Activated CD8-positive, alpha-beta T cell treated with anti-CD3 and anti-CD28 coated beads for 36 hours (primary cell): ENCODE measurements at regions not wholly inside any gene's neighbourhood (a gene's known extent, or its start where the extent isn't known, plus 50 kb on each side); places are given as distances from the start of the nearest gene placed in this dataset.

Source experiments
- ATAC-seq: fragments of 200-7000 bp; cut with Tn5 transposase; one replicate; pipeline ENCODE4 v1.10.0; 2021; ENCODE audit warnings: mild to moderate bottlenecking, moderate library complexity
- CTCF ChIA-PET: fragments of 350-600 bp; sonication (Branson Sonifier 250); formaldehyde crosslinking; loops from one replicate; lab custom pipeline; 2021; ENCODE audit warnings: antibody characterized with exemption; lab: Charles Lee
- POLR2A ChIA-PET: fragments of 350-600 bp; sonication (Branson Sonifier 250); formaldehyde crosslinking; loops from one replicate; lab custom pipeline; 2021; ENCODE audit warnings: antibody characterized with exemption; lab: Charles Lee
- DNase-seq: peaks from one replicate; pipeline ENCODE4 v3.0.0-alpha.2; 2020
- H3K27ac Mint-ChIP-seq: one replicate; pipeline ENCODE4 v1.8.0; 2021; ENCODE audit warnings: mild to moderate bottlenecking, mixed read lengths
- H3K27me3 Mint-ChIP-seq: one replicate; pipeline ENCODE4 v1.8.0; 2021; ENCODE audit warnings: mixed read lengths
- H3K36me3 Mint-ChIP-seq: one replicate; pipeline ENCODE4 v1.8.0; 2021; ENCODE audit warnings: low read depth, mixed read lengths
- H3K4me1 Mint-ChIP-seq: one replicate; pipeline ENCODE4 v1.8.0; 2021; ENCODE audit warnings: low read depth, mixed read lengths
- H3K4me3 Mint-ChIP-seq: one replicate; pipeline ENCODE4 v1.8.0; 2021; ENCODE audit warnings: mild to moderate bottlenecking, moderate library complexity, mixed read lengths
- H3K9me3 Mint-ChIP-seq: one replicate; pipeline ENCODE4 v1.8.0; 2021; ENCODE audit warnings: mixed read lengths
- intact Hi-C: fragments of 100-400 bp; cut with micrococcal nuclease; formaldehyde crosslinking; loops from one replicate; pipeline ENCODE4 v1.10.0; 2022
- TF ChIP-seq, protein P1 (sequence below): fragments of 200-600 bp; IDR thresholded peaks from one replicate; pipeline ENCODE4 v1.8.0; 2022; ENCODE audit warnings: antibody characterized with exemption, mild to moderate bottlenecking

DNA sequence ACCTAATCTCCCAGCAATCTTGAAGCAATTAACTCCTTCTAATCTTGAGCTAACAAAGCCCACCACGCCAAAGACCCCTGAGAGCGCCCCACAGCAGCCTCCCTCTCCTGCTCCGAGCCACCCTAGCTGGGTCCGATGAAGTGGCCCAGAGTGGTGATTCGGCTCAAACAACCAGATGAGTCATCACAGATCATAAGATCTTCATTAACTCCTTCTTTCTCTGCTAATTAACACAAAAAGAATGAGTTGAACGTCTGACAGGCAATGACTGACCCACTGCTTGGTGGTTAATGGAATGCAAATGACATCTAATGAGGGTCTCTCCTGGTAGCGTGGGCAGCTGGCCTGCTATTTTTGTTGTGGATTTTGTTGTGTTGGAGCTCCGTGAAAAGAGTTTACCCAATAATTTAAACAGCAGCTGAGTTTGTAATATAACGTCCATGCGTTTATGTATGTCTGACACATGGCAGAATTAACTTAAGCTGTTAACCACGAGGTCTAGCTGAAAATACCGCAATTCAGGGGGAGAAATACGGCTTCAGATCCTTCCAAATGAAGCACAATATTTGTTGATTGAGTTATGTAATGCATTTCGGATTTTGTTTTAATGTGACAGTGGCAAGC, 161.4 kb downstream of the RAB11FIP2 start:
- H3K4me1 Mint-ChIP-seq = no peaks in the 10 kb centered on the region
- peaks cover 7% of the 10 kb centered on the region for H3K27me3 Mint-ChIP-seq
- no peak for DNase-seq
- intact Hi-C loops = no loop called here
- no peak overlapping the region for H3K27ac Mint-ChIP-seq
- ChIA-PET POLR2A (no interaction called here), CTCF (no interaction called here)
- no peaks in the 10 kb centered on the region for H3K36me3 Mint-ChIP-seq
- TF ChIP-seq, protein P1, sequence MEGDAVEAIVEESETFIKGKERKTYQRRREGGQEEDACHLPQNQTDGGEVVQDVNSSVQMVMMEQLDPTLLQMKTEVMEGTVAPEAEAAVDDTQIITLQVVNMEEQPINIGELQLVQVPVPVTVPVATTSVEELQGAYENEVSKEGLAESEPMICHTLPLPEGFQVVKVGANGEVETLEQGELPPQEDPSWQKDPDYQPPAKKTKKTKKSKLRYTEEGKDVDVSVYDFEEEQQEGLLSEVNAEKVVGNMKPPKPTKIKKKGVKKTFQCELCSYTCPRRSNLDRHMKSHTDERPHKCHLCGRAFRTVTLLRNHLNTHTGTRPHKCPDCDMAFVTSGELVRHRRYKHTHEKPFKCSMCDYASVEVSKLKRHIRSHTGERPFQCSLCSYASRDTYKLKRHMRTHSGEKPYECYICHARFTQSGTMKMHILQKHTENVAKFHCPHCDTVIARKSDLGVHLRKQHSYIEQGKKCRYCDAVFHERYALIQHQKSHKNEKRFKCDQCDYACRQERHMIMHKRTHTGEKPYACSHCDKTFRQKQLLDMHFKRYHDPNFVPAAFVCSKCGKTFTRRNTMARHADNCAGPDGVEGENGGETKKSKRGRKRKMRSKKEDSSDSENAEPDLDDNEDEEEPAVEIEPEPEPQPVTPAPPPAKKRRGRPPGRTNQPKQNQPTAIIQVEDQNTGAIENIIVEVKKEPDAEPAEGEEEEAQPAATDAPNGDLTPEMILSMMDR = no peak
- no peak for ATAC-seq
- no peaks in the 10 kb centered on the region for H3K9me3 Mint-ChIP-seq
- no peak overlapping the region for H3K4me3 Mint-ChIP-seq

DNA sequence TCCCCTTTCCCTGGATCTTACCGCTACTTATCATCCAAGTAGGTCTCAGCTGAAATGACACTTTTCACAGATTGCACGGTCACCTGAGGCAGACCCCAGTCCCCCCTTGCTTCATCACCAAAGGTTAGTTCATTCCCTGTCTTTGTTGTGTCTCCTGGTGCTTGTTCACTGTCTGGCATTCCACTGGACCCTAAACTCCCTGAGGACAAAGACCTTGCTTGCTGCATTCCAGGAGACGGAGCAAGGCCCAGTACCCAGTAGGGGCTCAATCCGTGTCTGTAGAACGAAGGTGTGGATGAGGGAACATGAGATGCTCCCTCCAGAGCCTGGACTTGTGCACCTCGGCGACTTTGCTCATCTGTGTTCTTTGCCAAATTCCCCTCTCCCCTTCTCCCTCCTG, 160.0 kb downstream of the RAB11FIP2 start:
- H3K36me3 Mint-ChIP-seq = no peaks in the 10 kb centered on the region
- POLR2A ChIA-PET = no interaction called here

DNA sequence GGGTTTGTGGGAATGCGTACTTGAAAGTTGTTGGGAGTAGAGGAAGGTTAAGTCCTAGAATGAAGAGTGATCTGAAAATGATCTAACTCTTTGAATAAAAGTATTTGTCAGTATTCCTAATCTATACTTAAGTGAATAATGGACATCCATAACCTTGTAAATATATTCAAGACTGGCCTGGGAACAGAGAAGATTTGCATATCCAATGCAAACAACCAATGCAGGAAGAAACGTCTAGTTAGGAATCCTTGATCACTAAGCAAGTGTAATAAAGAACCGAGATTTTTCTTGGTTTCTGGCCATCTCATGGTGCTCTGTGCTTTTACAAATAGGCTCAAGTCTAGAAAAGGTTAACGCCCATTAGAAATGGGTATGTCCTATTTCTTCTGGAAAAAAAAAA, 157.1 kb downstream of the RAB11FIP2 start:
- Mint-ChIP-seq H3K36me3 (no peaks in the 10 kb centered on the region), H3K9me3 (no peaks in the 10 kb centered on the region), H3K4me1 (peaks cover 4% of the 10 kb centered on the region), H3K4me3 (no peak overlapping the region), H3K27ac (no peak overlapping the region), H3K27me3 (peaks cover 7% of the 10 kb centered on the region)
- ATAC-seq (no peak), DNase-seq (no peak)
- CTCF ChIA-PET = no interaction called here
- intact Hi-C loops = no loop called here
- POLR2A ChIA-PET = no interaction called here
- TF ChIP-seq, protein P1 = no peak

More for the DNA sequence above, 160.0 kb downstream of the RAB11FIP2 start:
- H3K4me1 Mint-ChIP-seq = no peaks in the 10 kb centered on the region
- H3K27me3 Mint-ChIP-seq = peaks cover 7% of the 10 kb centered on the region
- intact Hi-C loops = no loop called here
- TF ChIP-seq, protein P1 = no peak
- CTCF ChIA-PET = no interaction called here
- no peak overlapping the region for H3K4me3 Mint-ChIP-seq
- ATAC-seq = no peak
- no peak overlapping the region for H3K27ac Mint-ChIP-seq
- H3K9me3 Mint-ChIP-seq = no peaks in the 10 kb centered on the region
- no peak for DNase-seq

DNA sequence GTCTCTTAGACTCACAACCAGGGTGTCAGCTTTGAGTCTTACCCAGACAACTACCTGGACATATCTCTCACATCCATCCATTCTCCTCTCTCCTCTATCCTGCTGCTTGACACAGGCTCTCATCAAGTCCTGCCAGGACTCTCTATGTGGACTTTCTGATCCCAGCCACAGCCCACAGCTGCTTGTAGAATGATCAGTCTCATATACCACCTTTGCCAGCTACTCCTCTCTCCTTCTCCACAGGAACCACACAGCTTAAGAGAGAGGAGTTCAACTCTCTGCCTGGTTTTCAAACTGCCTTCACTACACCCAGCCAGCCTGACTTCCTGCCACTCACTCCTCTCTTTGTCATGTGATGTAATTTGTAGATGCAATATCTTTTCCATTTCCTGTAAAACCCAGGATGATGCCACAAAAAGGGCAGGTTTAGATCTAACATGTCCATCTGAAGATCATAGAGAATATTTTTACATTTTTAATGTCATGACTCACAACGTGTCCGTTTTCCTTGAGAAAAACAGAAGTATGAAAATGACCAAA, 154.0 kb downstream of the RAB11FIP2 start:
- Mint-ChIP-seq H3K27me3 (peaks cover 7% of the 10 kb centered on the region), H3K36me3 (no peaks in the 10 kb centered on the region), H3K9me3 (peaks cover 6% of the 10 kb centered on the region), H3K27ac (no peak overlapping the region), H3K4me1 (peaks cover 4% of the 10 kb centered on the region), H3K4me3 (no peak overlapping the region)
- TF ChIP-seq, protein P1 = no peak
- ChIA-PET POLR2A (no interaction called here), CTCF (no interaction called here)
- ATAC-seq (no peak), DNase-seq (no peak)
- intact Hi-C loops = no loop called here

DNA sequence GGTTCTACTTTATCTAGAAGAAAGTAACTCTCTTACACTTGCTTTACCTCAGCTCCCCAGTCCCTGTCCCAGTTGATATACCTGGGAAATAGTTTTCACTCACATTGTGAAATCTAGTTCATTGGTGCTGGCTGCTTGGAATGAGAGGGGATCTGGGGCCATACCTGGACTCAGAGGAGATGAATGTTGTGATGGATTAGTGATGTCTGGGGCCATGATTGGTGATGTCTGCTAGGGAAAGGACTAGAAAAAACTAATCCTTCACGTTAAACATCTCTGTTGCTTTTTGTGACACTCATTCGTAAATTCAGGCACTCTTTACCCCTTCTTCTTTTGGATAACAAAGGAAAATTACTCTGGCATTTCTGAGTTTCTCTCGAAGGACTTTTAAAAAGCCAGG, 152.4 kb downstream of the RAB11FIP2 start:
- intact Hi-C loops = no loop called here
- Mint-ChIP-seq H3K4me3 (no peak overlapping the region), H3K36me3 (no peaks in the 10 kb centered on the region), H3K4me1 (peaks cover 4% of the 10 kb centered on the region), H3K27me3 (peaks cover 7% of the 10 kb centered on the region), H3K9me3 (peaks cover 6% of the 10 kb centered on the region), H3K27ac (no peak overlapping the region)
- TF ChIP-seq, protein P1 = no peak
- ChIA-PET POLR2A (no interaction called here), CTCF (no interaction called here)
- DNase-seq = no peak
- no peak for ATAC-seq
